ENCODE measurements at regions not wholly inside any gene's neighbourhood (a gene's known extent, or its start where the extent isn't known, plus 50 kb on each side); places are given as distances from the start of the nearest gene placed in this dataset.

DNA sequence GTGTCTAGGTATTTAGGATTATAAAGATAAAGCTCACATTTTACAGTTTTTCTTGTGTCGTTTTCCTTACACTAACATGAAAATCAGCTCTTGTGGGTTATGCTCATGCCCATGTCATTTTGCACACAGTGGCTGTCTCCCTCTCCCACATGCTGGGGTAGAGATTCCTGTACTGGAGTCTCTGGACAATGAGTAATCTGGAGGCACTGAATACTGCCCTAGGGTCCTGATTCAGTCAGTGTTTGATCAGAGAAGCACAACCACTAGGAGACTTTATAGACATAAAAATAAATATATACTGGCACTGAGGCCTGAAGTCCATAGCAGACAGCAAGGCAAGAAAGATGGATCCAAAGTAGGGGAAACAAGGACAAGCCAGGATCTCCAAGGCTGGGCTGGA, 1008.8 kb downstream of the KCNMA1 start (continued):
- TF ChIP-seq SP2 (IDR thresholded peaks at IDR 0.05; ENCODE audit: low read length) (no peak), RNF2 (IDR thresholded peaks at IDR 0.05; ENCODE audit: borderline replicate concordance, low read depth, low read length, missing control alignments, poor library complexity, severe bottlenecking) (no peak)
